Heart right ventricle (tissue), 16 donors: ENCODE measurements at regions not wholly inside any gene's neighbourhood (a gene's known extent, or its start where the extent isn't known, plus 50 kb on each side); places are given as distances from the start of the nearest gene placed in this dataset.
"Not testable (repeated sequence)": the region's sequence is repeated elsewhere in the genome, so short reads cannot be mapped to it uniquely, and the experiment has no call there.

ENCODE experiments used
- ATAC-seq, 8 donors: fragments of 200-7000 bp; cut with Tn5 transposase; one replicate each; pipeline ENCODE4 v1.9.1; 2020; ENCODE audit warnings: mild to moderate bottlenecking in 8 of 8, moderate library complexity in 8 of 8, moderate number of reproducible peaks in 1 of 8
- DNase-seq, 2 donors: peaks; one replicate each; pipeline ENCODE4 v3.0.0-alpha.2; 2020
- H3K27ac ChIP-seq, 10 donors: fragments of 200-600 bp; sonication (generic) in 2 of 10; one replicate each; pipeline versions ENCODE4 v1.5.0 to v1.8.0; 2020 to 2022; ENCODE audit warnings: mild to moderate bottlenecking in 3 of 10
- H3K27me3 ChIP-seq, 7 donors: fragments of 200-600 bp; one replicate each; pipeline ENCODE4 v1.8.0; 2021 to 2022; ENCODE audit warnings: mild to moderate bottlenecking in 2 of 7
- H3K36me3 ChIP-seq, 9 donors: fragments of 200-600 bp; sonication (generic) in 1 of 9; one replicate each; pipeline versions ENCODE4 v1.5.0 to v1.8.0; 2020 to 2022; ENCODE audit warnings: mild to moderate bottlenecking in 2 of 9
- H3K4me1 ChIP-seq, 9 donors: fragments of 200-600 bp; sonication (generic) in 1 of 9; one replicate each; pipeline versions ENCODE4 v1.5.0 to v1.8.0; 2020 to 2022; ENCODE audit warnings: mild to moderate bottlenecking in 4 of 9
- H3K4me3 ChIP-seq, 10 donors: fragments of 200-600 bp; sonication (generic) in 2 of 10; one replicate each; pipeline versions ENCODE4 v1.5.0 to v1.8.0; 2020 to 2022; ENCODE audit warnings: mild to moderate bottlenecking in 7 of 10, moderate library complexity in 2 of 10
- H3K9me3 ChIP-seq, 11 donors: fragments of 200-600 bp in 10 of 11; sonication (generic) in 2 of 11; one replicate each; pipeline versions ENCODE4 v1.5.0 to v1.8.0; 2013 to 2022; ENCODE audit warnings: mild to moderate bottlenecking in 2 of 11, control low read depth in 1 of 11, moderate library complexity in 1 of 11
- CTCF ChIP-seq, 9 donors: fragments of 200-600 bp; sonication (generic) in 2 of 9; IDR thresholded peaks; one replicate each; pipeline versions ENCODE4 v1.5.0 to v1.8.0; 2021 to 2022; ENCODE audit warnings: antibody characterized with exemption in 9 of 9, mild to moderate bottlenecking in 5 of 9, moderate library complexity in 1 of 9
- WGBS, 2 donors: extraction: QIAGEN DNeasy Blood & Tissue Kit; methylation state at CpG; one replicate each; pipeline ENCODE4 v1.1.7; 2013; ENCODE audit warnings: inconsistent platforms in 1 of 2; 5-methylcytosine and 5-hydroxymethylcytosine counted together
- intact Hi-C, 10 donors: fragments of 100-400 bp; cut with DNase I; formaldehyde crosslinking; loops; one replicate each; pipeline versions ENCODE4 v1.11.1 to v1.14.2; 2022
- donor health status: Arrhythmogenic right ventricular cardiomyopathy.
- donor health status: ischemic (EF 13 %, LVEDD 7.1; RV severe dilation, severe dysfunction).
- donor health status: healthy with polysubstance abuse.
- donor health status: DM: no; HTN: yes; CAD: no.
- donor health status: DM: no; HTN: no; CAD: no.
- donor health status: ischemic (EF 25% LVEDD 6.9; RV normal size, moderate dysfunction).
- donor health status: ischemic (EF 25% LVEDD 5.7; RV mildly dilated, moderate dysfunction).
- donor health status: healthy.
- donor health status: DM: yes; HTN: yes; CAD: no.
- donor health status: Ischemic cardiomyopathy.
- donor health status: ischemic (EF 35%, LVEDD 5.7; RV mildly dilated, moderate dysfunction).
- donor health status: nonischemic (EF 11% LVEDD 7.7; RV severe dilation, severe dysfunction).
- donor health status: DM: yes; HTN: yes; CAD: no.
- donor health status: PGD.
- donor health status: ischemic (EF 29% LVEDD 5.4; RV normal size, mild dysfunction).
- donor health status: nonischemic (EF 23%, LVEDD 6.1; RV moderate dilation, normal function).

GRCh38 chr6:102761872-102762271, 1368.4 kb downstream of the GRIK2 start:
- WGBS, 2 donors: 71% methylated on average over 4 of the region's 4 CpGs
- intact Hi-C loops: no loop called here

GRCh38 chr6:102759415-102759814, 1365.9 kb downstream of the GRIK2 start:
- no peaks in the 10 kb centered on the region for H3K36me3 ChIP-seq
- intact Hi-C loops: no loop called here
- no peaks in the 10 kb centered on the region for H3K27me3 ChIP-seq
- DNase-seq (no peak), ATAC-seq (no peak)
- no peak for TF ChIP-seq CTCF (IDR thresholded peaks at IDR 0.05)
- peaks cover 0 to 11% (median 0%) of the 10 kb centered on the region in 11 donors for H3K9me3 ChIP-seq
- no peak overlapping the region for H3K27ac ChIP-seq
- 88 to 89% methylated on average over 2 of the region's 2 CpGs for WGBS, 2 donors
- no peaks in the 10 kb centered on the region for H3K4me1 ChIP-seq
- no peak overlapping the region for H3K4me3 ChIP-seq

More at GRCh38 chr6:102761872-102762271, 1368.4 kb downstream of the GRIK2 start:
- Histone ChIP-seq H3K9me3 (peaks cover 0 to 8% (median 0%) of the 10 kb centered on the region in 11 donors), H3K4me1 (no peaks in the 10 kb centered on the region), H3K27ac (no peak overlapping the region), H3K27me3 (no peaks in the 10 kb centered on the region), H3K4me3 (no peak overlapping the region), H3K36me3 (no peaks in the 10 kb centered on the region)
- DNase-seq (no peak), ATAC-seq (no peak)
- no peak for TF ChIP-seq CTCF (IDR thresholded peaks at IDR 0.05)

DNA sequence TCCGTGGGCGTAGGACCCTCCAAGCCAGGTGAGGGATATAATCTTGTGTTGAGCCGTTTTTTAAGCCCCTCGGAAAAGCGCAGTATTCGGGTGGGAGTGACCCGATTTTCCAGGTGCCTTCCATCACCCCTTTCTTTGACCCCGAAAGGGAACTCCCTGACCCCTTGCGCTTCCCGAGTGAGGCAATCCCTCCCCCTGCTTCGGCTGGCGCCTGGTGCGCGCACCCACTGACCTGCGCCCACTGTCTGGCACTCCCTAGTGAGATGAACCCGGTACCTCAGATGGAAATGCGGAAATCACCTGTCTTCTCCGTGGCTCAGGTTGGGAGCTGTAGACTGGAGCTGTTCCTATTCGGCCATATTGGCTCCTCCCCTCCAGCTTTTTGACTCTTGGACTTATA, 1365.0 kb downstream of the GRIK2 start:
- intact Hi-C loops, H3K27me3 ChIP-seq, H3K4me3 ChIP-seq, H3K36me3 ChIP-seq, ATAC-seq, H3K4me1 ChIP-seq, DNase-seq, H3K27ac ChIP-seq: not testable (repeated sequence)
- WGBS, 2 donors: 87 to 92% methylated on average over 19 of the region's 19 CpGs
- H3K9me3 ChIP-seq: peaks cover 0 to 11% (median 0%) of the 10 kb centered on the region in 11 donors

DNA sequence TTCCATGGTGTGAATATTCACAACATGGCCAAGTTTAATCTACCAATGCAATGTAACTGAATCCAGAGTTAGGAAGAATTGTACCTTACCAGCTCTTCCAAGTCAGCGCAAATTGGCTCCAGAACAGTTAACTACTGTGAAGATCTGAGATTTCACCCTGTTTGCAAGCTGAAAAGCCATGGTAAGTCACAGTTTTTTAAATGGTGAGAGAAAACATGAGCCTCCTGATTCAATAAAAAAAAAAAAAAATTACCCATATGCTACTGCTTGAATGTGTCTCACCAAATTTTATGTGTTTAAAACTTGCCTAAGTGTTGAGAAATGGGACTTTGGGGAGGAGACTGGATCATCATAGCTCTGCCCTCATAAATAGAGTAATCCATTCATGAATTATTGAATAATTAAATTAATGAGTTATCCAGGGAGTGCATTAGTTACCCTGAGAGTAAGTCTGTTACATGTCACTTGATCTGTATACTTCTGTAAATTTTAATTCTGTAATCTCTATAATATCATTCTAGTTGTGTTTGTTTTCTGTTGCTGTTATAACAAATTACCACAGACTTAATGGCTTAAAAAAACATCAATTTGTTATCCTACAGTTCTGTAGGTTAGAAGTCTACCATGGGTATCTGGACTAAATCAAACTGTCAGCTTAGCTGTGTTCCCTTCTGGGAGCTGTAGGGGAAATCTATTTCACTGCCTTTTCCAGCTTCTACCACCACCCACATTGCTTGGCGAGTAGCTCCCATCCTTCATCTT, 1355.9 kb downstream of the GRIK2 start:
- no peak for TF ChIP-seq CTCF (IDR thresholded peaks at IDR 0.05)
- intact Hi-C loops: no loop called here
- no peaks in the 10 kb centered on the region for H3K36me3 ChIP-seq
- no peaks in the 10 kb centered on the region for H3K4me1 ChIP-seq
- ATAC-seq (no peak), DNase-seq (no peak)
- no peak overlapping the region for H3K27ac ChIP-seq
- no peaks in the 10 kb centered on the region for H3K27me3 ChIP-seq
- H3K9me3 ChIP-seq: peaks cover 0 to 2% (median 0%) of the 10 kb centered on the region in 11 donors
- H3K4me3 ChIP-seq: no peak overlapping the region
- 55 to 60% methylated on average over 2 of the region's 2 CpGs for WGBS, 2 donors

- ATAC-seq (no peak), DNase-seq (no peak)
- Histone ChIP-seq H3K36me3 (no peaks in the 10 kb centered on the region), H3K9me3 (no peaks in the 10 kb centered on the region), H3K4me1 (no peaks in the 10 kb centered on the region), H3K4me3 (no peak overlapping the region), H3K27ac (no peak overlapping the region), H3K27me3 (no peaks in the 10 kb centered on the region)
- intact Hi-C loops: no loop called here
- WGBS, 2 donors: 85 to 89% methylated on average over 5 of the region's 5 CpGs
- TF ChIP-seq CTCF (IDR thresholded peaks at IDR 0.05): no peak
Observed at GRCh38 chr6:102746941-102747340, 1353.4 kb downstream of the GRIK2 start.
